Choroid plexus epithelial cell (primary cell): ENCODE measurements at regions not wholly inside any gene's neighbourhood (a gene's known extent, or its start where the extent isn't known, plus 50 kb on each side); places are given as distances from the start of the nearest gene placed in this dataset.
"Not testable (repeated sequence)": the region's sequence is repeated elsewhere in the genome, so short reads cannot be mapped to it uniquely, and the experiment has no call there.

Experiments used
- DNase-seq: peaks from one replicate; pipeline ENCODE4 v3.0.0-alpha.2; 2010; ENCODE audit warnings: low read depth
- H3K4me3 ChIP-seq: 2 replicates; pipeline ENCODE4 v1.5.1; 2011; ENCODE audit warnings: low read depth, mild to moderate bottlenecking, control low read depth, low read length, moderate library complexity
- TF ChIP-seq, protein P1 (sequence below): conservative IDR thresholded peaks from 2 replicates; pipeline ENCODE4 v1.5.1; 2011; ENCODE audit warnings: low read depth, mild to moderate bottlenecking, control low read depth, inconsistent platforms, low read length, moderate library complexity

DNA sequence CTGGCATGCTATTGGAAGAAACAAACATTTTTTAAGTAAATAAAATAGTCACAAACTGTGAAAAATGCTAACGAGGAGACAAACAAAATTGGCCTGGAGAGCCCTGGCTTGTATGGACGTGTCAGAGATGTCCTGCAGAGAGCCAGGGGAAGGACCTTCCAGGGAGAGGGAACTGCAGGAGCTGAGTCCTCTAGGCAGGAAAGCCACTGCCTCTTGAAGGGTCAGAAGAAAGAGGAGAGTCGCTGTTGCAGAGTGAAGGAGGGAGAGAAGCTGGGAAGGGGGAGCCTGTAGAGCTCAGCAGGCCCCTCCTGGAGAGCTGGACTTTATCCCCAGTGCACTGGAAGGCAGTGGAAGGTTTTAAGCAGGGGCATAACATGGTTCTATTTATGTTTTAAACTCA is 80.3 kb upstream of the PWP1 start:
- no peak overlapping the region for H3K4me3 ChIP-seq
- DNase-seq = no peak
- TF ChIP-seq, protein P1, sequence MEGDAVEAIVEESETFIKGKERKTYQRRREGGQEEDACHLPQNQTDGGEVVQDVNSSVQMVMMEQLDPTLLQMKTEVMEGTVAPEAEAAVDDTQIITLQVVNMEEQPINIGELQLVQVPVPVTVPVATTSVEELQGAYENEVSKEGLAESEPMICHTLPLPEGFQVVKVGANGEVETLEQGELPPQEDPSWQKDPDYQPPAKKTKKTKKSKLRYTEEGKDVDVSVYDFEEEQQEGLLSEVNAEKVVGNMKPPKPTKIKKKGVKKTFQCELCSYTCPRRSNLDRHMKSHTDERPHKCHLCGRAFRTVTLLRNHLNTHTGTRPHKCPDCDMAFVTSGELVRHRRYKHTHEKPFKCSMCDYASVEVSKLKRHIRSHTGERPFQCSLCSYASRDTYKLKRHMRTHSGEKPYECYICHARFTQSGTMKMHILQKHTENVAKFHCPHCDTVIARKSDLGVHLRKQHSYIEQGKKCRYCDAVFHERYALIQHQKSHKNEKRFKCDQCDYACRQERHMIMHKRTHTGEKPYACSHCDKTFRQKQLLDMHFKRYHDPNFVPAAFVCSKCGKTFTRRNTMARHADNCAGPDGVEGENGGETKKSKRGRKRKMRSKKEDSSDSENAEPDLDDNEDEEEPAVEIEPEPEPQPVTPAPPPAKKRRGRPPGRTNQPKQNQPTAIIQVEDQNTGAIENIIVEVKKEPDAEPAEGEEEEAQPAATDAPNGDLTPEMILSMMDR = no peak

DNA sequence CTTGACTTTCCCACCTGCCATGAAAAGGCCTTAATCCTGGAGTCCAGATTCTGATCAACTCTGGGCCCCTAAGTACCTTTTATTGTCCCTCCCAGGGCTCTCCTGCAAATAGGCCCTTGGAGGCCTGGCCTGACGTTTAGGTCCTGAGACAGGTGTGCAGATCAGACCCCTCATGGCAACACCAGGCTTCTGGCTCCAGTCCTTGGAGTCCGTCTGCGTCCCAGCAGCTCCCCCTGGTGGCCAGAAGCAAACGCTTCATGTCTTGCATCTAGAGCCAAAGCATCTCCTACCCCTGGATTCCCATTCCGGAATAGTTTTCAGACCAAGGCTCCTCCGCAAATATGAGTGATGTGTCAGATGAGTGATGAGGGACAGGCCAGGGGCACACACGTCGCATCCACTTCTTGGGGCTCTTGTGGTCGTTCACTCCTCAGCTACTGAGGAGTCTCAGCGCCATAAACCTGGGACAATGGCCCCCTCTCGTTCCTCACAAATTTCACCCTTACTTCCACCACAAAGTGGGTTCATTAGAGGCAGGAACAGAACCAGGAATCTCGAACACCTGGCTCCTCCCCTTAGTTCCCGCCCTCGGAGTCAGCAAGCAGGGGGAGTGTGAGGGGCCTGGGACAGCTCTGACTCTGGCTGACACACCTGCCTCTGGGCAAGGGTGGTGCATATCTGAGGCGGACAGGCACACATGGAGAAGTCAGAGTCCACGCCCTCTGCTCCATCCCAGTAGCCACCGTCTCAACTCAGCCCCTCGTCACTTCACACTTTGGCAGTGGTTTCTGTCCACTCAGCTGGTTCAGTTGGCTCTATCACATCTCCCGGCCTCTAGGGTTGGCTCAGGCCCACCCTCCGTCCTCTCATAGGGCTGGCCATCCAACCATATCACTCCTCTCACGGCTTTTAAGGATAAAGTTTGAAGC is 77.9 kb upstream of the PWP1 start:
- no peak overlapping the region for H3K4me3 ChIP-seq
- DNase-seq = peak; percentile 86
- TF ChIP-seq, protein P1 = peak; percentile 97

DNA sequence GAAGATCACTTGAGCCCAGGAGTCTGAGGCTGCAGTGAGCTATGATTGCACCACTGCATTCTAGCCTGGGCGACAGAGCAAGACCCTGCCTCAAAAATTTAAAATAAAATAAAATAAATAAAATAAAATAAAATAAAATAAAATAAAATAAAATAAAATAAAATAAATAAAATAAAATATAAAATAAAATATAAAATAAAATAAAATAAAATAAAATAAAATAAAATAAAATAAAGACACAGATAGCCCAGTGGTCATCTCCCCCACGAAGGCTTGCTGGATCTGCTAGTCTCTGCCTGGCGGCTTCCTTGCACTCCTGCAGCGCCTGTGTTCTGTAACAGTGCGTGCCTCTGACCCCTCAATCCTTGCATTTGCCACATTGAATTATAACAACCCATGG is 76.8 kb upstream of the PWP1 start:
- not testable (repeated sequence) for DNase-seq, H3K4me3 ChIP-seq

DNA sequence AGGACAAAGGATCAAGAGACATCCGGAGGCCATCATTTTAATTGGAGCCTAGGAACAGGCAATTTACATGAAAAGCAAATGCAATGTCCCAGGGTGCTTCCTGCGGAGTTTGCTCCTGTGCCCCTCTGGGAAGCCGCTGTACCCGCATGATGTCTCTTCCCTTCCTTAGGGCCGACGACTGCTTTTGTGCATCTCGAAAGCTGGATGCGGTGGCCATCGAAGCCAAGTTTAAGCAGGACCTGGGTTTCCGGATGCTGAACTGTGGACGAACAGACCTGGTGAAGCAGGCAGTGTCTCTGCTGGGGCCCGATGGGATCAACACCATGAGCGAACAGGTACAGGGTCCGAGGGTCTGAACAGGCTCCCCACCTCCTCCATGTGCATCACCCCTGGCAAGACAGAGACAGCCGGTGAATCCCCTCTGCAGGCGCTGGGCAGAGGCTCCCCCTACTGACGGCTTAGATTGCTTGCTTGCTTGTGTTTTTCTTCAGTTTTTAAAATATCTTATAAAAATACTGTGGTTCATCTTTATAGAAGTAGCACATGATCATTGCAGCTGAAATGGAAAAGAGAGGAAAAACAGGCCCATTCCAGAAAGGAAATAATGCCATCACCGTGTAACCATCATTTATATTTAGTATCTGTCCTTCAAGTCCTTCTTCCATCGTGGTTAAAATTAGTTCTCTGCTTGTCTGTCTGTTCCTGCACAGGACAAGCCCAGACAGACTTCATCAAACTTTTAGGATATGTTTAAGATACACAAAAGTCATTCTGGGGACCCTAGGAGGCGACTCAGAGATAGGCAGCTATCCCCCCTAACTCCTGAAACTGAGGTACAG is 75.4 kb upstream of the PWP1 start:
- peak; percentile 77 for DNase-seq
- no peak overlapping the region for H3K4me3 ChIP-seq
- TF ChIP-seq, protein P1 = peak; percentile 94

DNA sequence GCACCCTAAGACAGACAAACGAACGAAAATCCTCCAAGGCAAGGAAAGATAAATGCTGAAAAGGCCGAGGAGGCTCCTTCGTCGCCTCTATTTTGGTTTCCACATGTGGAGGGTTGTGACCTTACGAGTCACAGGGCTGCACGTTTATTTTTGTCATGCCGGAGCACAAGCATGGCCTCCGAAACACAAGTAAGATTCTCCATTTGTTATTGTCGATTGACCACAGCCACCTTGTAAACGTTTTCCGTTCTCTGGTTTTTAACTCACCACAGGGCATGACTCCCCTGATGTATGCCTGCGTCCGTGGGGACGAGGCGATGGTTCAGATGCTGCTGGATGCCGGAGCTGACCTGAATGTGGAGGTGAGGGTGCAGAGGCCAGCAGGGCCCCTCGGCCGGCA is 73.1 kb upstream of the PWP1 start:
- no peak overlapping the region for H3K4me3 ChIP-seq
- peak; percentile 26 for DNase-seq
- TF ChIP-seq, protein P1 = no peak

DNA sequence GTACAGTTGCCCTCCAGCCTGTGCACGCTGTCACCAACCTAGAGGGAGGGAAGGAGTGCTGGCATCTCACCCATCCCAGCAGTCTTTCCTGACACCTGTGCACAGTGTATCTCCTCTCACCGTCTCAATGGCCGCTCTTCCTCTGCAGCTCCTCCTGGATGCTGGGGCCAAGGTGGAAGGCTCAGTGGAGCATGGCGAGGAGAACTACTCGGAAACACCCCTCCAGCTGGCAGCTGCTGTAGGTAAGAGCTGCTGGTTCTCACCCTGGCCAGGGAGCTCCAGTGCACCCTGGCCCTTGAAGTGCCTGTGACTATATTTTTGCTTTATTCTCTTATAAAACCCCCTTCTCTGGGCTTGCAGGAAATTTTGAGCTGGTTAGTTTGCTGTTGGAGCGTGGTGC is 68.7 kb upstream of the PWP1 start:
- no peak for DNase-seq
- no peak overlapping the region for H3K4me3 ChIP-seq
- TF ChIP-seq, protein P1 = no peak

DNA sequence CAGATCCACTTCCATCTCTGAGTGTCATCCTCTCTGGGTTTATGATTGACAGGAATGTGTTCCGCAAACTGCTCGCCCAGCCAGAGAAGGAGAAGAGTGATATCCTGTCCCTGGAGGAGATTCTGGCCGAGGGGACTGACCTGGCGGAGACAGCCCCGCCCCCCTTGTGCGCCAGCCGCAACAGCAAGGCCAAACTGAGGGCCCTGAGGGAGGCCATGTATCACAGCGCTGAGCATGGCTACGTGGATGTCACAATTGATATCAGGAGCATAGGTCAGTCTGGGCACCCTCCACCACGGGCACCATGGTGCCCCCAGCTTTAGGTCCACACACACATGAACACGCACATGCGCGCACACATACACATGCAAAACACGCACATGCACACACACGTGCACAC is 67.5 kb upstream of the PWP1 start:
- TF ChIP-seq, protein P1 = no peak
- H3K4me3 ChIP-seq = no peak overlapping the region
- no peak for DNase-seq
